ENCODE measurements at regions not wholly inside any gene's neighbourhood (a gene's known extent, or its start where the extent isn't known, plus 50 kb on each side); places are given as distances from the start of the nearest gene placed in this dataset.
A peak's percentile ranks its signal among the peaks of the same experiment; 100 is the strongest.

- no peak for TF ChIP-seq CTCF (IDR thresholded peaks at IDR 0.05)
- Histone ChIP-seq H3K4me3 (no peak overlapping the region), H3K4me1 (no peaks in the 10 kb centered on the region), H3K27me3 (no peaks in the 10 kb centered on the region), H3K9me3 (no peaks in the 10 kb centered on the region), H3K36me3 (no peaks in the 10 kb centered on the region), H3K27ac (no peak overlapping the region)
- DNase-seq (ENCODE audit: low spot score): no peak
Observed at GRCh38 chr19:31223740-31224534, 125.3 kb downstream of the TSHZ3 start.

DNA sequence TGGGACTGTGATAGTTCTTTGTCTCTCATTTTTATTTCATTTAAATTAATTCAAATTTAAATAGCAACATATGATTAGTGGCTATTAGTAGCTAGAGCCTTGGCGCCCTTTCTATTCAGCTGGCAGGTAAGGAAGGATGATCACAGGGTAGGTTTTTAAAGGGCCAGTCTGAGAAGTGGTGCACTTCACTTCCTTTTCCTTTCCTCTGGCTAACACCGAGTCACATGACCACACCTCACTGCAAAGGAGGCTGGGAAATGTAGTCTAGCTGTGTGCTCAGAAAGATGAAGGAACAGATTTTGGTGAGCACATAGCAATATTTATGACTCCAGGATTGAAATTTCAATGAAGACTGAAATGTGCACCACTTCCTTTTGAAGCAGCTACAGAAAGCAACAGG lies 128.7 kb downstream of the TSHZ3 start:
- no peaks in the 10 kb centered on the region for H3K27me3 ChIP-seq
- H3K9me3 ChIP-seq: no peaks in the 10 kb centered on the region
- no peak for DNase-seq (ENCODE audit: low spot score)
- no peak for TF ChIP-seq CTCF (IDR thresholded peaks at IDR 0.05)
- no peaks in the 10 kb centered on the region for H3K4me1 ChIP-seq
- H3K4me3 ChIP-seq: no peak overlapping the region
- no peak overlapping the region for H3K27ac ChIP-seq
- no peaks in the 10 kb centered on the region for H3K36me3 ChIP-seq

DNA sequence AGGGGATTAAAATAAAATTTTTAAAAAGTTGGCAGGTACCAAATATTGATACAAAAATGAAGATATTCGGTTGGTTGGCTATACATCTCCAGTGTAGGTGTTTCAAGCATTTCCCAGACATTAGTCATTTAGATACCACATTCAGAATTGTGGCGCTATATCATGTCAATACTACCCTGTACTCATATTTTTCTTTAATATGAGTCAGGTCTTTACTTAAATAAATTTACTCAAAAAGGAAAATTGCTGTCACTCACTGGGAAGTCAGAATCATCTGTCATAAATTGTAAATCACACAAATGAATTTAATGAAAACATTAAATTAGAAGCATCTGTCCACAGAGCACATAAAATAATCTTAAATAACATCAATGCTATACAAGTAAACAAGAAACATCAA lies 134.2 kb downstream of the TSHZ3 start:
- Histone ChIP-seq H3K27ac (no peak overlapping the region), H3K4me1 (no peaks in the 10 kb centered on the region), H3K36me3 (no peaks in the 10 kb centered on the region), H3K4me3 (no peak overlapping the region), H3K9me3 (no peaks in the 10 kb centered on the region), H3K27me3 (no peaks in the 10 kb centered on the region)
- DNase-seq (ENCODE audit: low spot score): no peak
- no peak for TF ChIP-seq CTCF (IDR thresholded peaks at IDR 0.05)

- Histone ChIP-seq H3K9me3 (no peaks in the 10 kb centered on the region), H3K4me1 (no peaks in the 10 kb centered on the region), H3K27me3 (no peaks in the 10 kb centered on the region), H3K36me3 (no peaks in the 10 kb centered on the region), H3K4me3 (no peak overlapping the region), H3K27ac (no peak overlapping the region)
- no peak for TF ChIP-seq CTCF (IDR thresholded peaks at IDR 0.05)
- peak; percentile 77 for DNase-seq (ENCODE audit: low spot score)
Observed at GRCh38 chr19:31214086-31214485, 135.2 kb downstream of the TSHZ3 start.

DNA sequence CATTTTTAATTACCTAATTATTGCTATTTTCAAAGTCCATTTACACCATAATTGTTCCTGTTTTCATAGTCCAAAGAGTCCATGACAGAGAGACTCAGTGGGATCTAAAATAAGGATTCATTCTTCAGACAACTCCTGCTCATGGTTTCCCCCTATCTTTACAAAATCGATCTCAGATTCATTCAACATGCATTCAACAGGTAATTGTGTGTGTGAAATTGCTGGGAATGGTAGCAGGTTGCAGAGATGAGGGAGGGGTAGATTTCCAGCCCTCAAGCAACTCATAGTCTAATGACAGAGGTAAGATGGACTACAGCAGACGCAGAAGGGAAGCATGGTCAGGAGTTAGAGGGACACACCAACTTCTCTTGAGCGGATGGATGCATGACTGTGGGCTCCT lies 138.1 kb downstream of the TSHZ3 start:
- H3K4me1 ChIP-seq: no peaks in the 10 kb centered on the region
- no peak for TF ChIP-seq CTCF (IDR thresholded peaks at IDR 0.05)
- no peak overlapping the region for H3K4me3 ChIP-seq
- H3K27ac ChIP-seq: no peak overlapping the region
- no peaks in the 10 kb centered on the region for H3K9me3 ChIP-seq
- no peaks in the 10 kb centered on the region for H3K27me3 ChIP-seq
- DNase-seq (ENCODE audit: low spot score): no peak
- no peaks in the 10 kb centered on the region for H3K36me3 ChIP-seq

All from right atrium auricular region (tissue), 2 donors.